ENCODE measurements at regions not wholly inside any gene's neighbourhood (a gene's known extent, or its start where the extent isn't known, plus 50 kb on each side); places are given as distances from the start of the nearest gene placed in this dataset.

- no peak for TF ChIP-seq MXD4 (CRISPR knock-in tag; IDR thresholded peaks at IDR 0.05)
- no peak for TF ChIP-seq TCF7L2 (IDR thresholded peaks at IDR 0.05; ENCODE audit: low read depth, low read length)
- TF ChIP-seq JUND (CRISPR knock-in tag; IDR thresholded peaks at IDR 0.05) = no peak
- no peak for TF ChIP-seq FLYWCH1 (CRISPR knock-in tag; IDR thresholded peaks at IDR 0.05)
- TF ChIP-seq HMG20B (CRISPR knock-in tag; conservative IDR thresholded peaks at IDR 0.05) = no peak
Observed at GRCh38 chr6:79783670-79784394, 152.7 kb downstream of the SH3BGRL2 start.

All from HepG2 (cell line).